ENCODE measurements at regions not wholly inside any gene's neighbourhood (a gene's known extent, or its start where the extent isn't known, plus 50 kb on each side); places are given as distances from the start of the nearest gene placed in this dataset.

DNA sequence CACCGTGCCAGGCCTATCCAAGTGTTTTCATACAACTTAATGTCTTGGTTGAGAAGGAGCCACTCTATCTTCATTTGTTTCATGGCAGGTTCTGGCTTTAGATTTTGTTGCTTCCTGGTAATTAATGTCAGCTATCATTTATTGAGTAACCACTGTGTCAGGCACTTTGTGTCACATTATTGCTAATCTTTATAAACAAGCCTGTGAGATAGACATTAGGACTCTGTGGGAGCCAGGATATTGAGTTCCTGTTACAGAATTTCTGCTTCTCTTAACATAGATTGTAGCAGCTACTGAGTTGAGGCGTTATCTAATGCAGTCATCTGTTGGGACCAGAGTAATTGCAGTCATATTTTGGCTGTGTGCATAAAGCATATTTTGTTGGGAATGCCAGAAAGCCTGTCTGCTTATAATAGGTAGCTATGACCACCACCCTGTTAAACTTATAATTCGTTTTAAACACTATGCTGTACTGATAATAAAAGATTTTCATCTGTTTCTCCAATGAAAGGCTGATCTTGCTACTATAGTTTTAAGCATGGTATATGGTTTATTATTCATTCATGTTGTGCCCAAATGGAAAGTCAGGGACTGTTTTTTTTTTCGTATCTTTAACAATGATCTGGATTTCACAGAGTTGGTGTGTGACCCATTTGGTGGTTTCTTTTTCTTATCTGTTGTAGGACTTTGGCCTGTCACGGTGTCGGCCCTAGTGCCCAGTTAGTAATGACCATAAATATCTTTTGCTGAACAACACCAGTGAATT lies 432.6 kb downstream of the PCNX1 start:
- TF ChIP-seq POLR2A (IDR thresholded peaks at IDR 0.05; ENCODE audit: low read depth) = no peak
- TF ChIP-seq EP300 (IDR thresholded peaks at IDR 0.05) = no peak
- TF ChIP-seq, protein P1, sequence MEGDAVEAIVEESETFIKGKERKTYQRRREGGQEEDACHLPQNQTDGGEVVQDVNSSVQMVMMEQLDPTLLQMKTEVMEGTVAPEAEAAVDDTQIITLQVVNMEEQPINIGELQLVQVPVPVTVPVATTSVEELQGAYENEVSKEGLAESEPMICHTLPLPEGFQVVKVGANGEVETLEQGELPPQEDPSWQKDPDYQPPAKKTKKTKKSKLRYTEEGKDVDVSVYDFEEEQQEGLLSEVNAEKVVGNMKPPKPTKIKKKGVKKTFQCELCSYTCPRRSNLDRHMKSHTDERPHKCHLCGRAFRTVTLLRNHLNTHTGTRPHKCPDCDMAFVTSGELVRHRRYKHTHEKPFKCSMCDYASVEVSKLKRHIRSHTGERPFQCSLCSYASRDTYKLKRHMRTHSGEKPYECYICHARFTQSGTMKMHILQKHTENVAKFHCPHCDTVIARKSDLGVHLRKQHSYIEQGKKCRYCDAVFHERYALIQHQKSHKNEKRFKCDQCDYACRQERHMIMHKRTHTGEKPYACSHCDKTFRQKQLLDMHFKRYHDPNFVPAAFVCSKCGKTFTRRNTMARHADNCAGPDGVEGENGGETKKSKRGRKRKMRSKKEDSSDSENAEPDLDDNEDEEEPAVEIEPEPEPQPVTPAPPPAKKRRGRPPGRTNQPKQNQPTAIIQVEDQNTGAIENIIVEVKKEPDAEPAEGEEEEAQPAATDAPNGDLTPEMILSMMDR (IDR thresholded peaks at IDR 0.05) = no peak

Measured in esophagus muscularis mucosa (tissue), 4 donors.